SK-N-SH (cell line): ENCODE measurements at regions not wholly inside any gene's neighbourhood (a gene's known extent, or its start where the extent isn't known, plus 50 kb on each side); places are given as distances from the start of the nearest gene placed in this dataset.

Experiments
- CTCF ChIA-PET: fragments of 300-600, 350-600 bp; formaldehyde crosslinking; extraction: SDS; loops from one replicate; lab custom pipeline; 2021; lab: Yijun Ruan, JAX
- POLR2A ChIA-PET: fragments of 350-600 bp; sonication (Branson Sonifier 250); formaldehyde crosslinking; extraction: SDS; loops from one replicate; lab custom pipeline; 2020; ENCODE audit warnings: antibody characterized with exemption, inconsistent platforms; lab: Yijun Ruan, JAX
- DNase-seq: peaks from one replicate; pipeline ENCODE4 v3.0.0; 2012
- H2AFZ ChIP-seq: fragments of 200-600 bp; sonication (generic); 2 replicates; pipeline ENCODE4 v1.8.1; 2016; ENCODE audit warnings: antibody characterized with exemption, mild to moderate bottlenecking, low read depth
- H3F3A ChIP-seq: fragments of 200-600 bp; sonication (generic); replicated peaks from 2 replicates; pipeline ENCODE3; 2016; ENCODE audit warnings: antibody characterized with exemption, mild to moderate bottlenecking; ENCODE audit not compliant: insufficient read depth
- H3K27ac ChIP-seq, 2 experiments: fragments of 200-500 bp in 1 of 2; fragments of 200-600 bp in 1 of 2; sonication (Bioruptor generic) in 1 of 2; sonication (generic), shearing (Covaris generic) in 1 of 2; 2 replicates each; pipeline versions ENCODE4 v1.5.1 to v1.6.1; 2014 to 2016; ENCODE audit warnings: low read depth in 2 of 2, inconsistent platforms in 1 of 2, low read length in 1 of 2, mild to moderate bottlenecking in 1 of 2, mixed read lengths in 1 of 2
- H3K27me3 ChIP-seq: fragments of 200-600 bp; sonication (generic), shearing (Covaris generic); 2 replicates; pipeline ENCODE4 v1.6.1; 2016; ENCODE audit warnings: mixed run types; ENCODE audit not compliant: insufficient read depth
- H3K36me3 ChIP-seq, 2 experiments: fragments of 200-500 bp in 1 of 2; fragments of 200-600 bp in 1 of 2; sonication (Bioruptor generic) in 1 of 2; sonication (generic) in 1 of 2; replicated peaks in 1 of 2; 2 replicates each; pipeline versions ENCODE3 to v1.5.1; 2014 to 2016; ENCODE audit warnings: low read length in 1 of 2, mild to moderate bottlenecking in 1 of 2; ENCODE audit not compliant: insufficient read depth in 2 of 2, control insufficient read depth in 1 of 2
- H3K4me1 ChIP-seq, 2 experiments: fragments of 200-500 bp in 1 of 2; fragments of 200-600 bp in 1 of 2; sonication (Bioruptor generic) in 1 of 2; sonication (generic), shearing (Covaris generic) in 1 of 2; 2 replicates each; pipeline versions ENCODE4 v1.5.1 to v1.6.1; 2014 to 2016; ENCODE audit warnings: low read depth in 1 of 2, low read length in 1 of 2, mixed run types in 1 of 2; ENCODE audit not compliant: insufficient read depth in 2 of 2, control insufficient read depth in 1 of 2
- H3K4me2 ChIP-seq: fragments of 200-600 bp; sonication (generic), shearing (Covaris generic); 2 replicates; pipeline ENCODE4 v1.6.1; 2017; ENCODE audit warnings: mixed run types
- H3K4me3 ChIP-seq, 2 experiments: fragments of 200-500 bp in 1 of 2; fragments of 200-600 bp in 1 of 2; sonication (Bioruptor generic) in 1 of 2; sonication (generic), shearing (Covaris generic) in 1 of 2; 2 replicates each; pipeline versions ENCODE4 v1.5.1 to v1.8.1; 2014 to 2016; ENCODE audit warnings: low read depth in 2 of 2, inconsistent platforms in 1 of 2, low read length in 1 of 2, mild to moderate bottlenecking in 1 of 2, mixed read lengths in 1 of 2, moderate library complexity in 1 of 2
- H3K79me2 ChIP-seq: fragments of 200-600 bp; sonication (generic); 2 replicates; pipeline ENCODE4 v1.8.1; 2017; ENCODE audit warnings: mild to moderate bottlenecking; ENCODE audit not compliant: insufficient read depth
- H3K9ac ChIP-seq: fragments of 200-600 bp; sonication (generic); 2 replicates; pipeline ENCODE4 v1.6.1; 2017; ENCODE audit warnings: mixed run types
- H3K9me2 ChIP-seq: fragments of 200-600 bp; sonication (generic); 2 replicates; pipeline ENCODE4 v1.6.1; 2017; ENCODE audit warnings: mixed run types
- H3K9me3 ChIP-seq: fragments of 200-600 bp; sonication (generic); 2 replicates; pipeline ENCODE4 v1.6.1; 2017; ENCODE audit warnings: mixed run types, mild to moderate bottlenecking, moderate library complexity
- H4K20me1 ChIP-seq: fragments of 200-600 bp; sonication (generic); 2 replicates; pipeline ENCODE4 v1.6.1; 2017; ENCODE audit warnings: mild to moderate bottlenecking, mixed run types; ENCODE audit not compliant: insufficient read depth
- CHD2 ChIP-seq: fragments of 150-350 bp; IDR thresholded peaks from 2 replicates; pipeline ENCODE4 v1.6.1; 2018; ENCODE audit warnings: low read length; ENCODE audit not compliant: partially characterized antibody
- EZH2phosphoT487 ChIP-seq: fragments of 200-600 bp; sonication (generic); IDR thresholded peaks from 2 replicates; pipeline ENCODE4 v1.6.1; 2017; ENCODE audit warnings: low read depth, mixed run types, mild to moderate bottlenecking, antibody characterized with exemption, moderate library complexity, borderline replicate concordance
- FOSL2 ChIP-seq: IDR thresholded peaks from 2 replicates; pipeline ENCODE4 v1.4.0; 2012; ENCODE audit warnings: low read depth, mild to moderate bottlenecking, moderate library complexity, borderline replicate concordance
- GABPA ChIP-seq: IDR thresholded peaks from 2 replicates; pipeline ENCODE4 v1.4.0; 2012; ENCODE audit warnings: low read depth, mild to moderate bottlenecking
- MXI1 ChIP-seq: IDR thresholded peaks from 2 replicates; pipeline ENCODE4 v1.6.1; 2012; ENCODE audit warnings: mild to moderate bottlenecking, low read depth, low read length, improper control_type of control experiment
- NFIC ChIP-seq: IDR thresholded peaks from 2 replicates; pipeline ENCODE4 v1.4.0; 2012; ENCODE audit warnings: borderline replicate concordance
- NRF1 ChIP-seq: IDR thresholded peaks from 2 replicates; pipeline ENCODE4 v1.6.1; 2012; ENCODE audit warnings: low read depth, mild to moderate bottlenecking, low read length
- POLR2AphosphoS5 ChIP-seq: IDR thresholded peaks from 2 replicates; pipeline ENCODE4 v1.6.1; 2012; ENCODE audit warnings: low read depth, low read length
- RAD21 ChIP-seq: IDR thresholded peaks from 2 replicates; pipeline ENCODE4 v1.6.1; 2012; ENCODE audit warnings: mild to moderate bottlenecking, low read length
- RCOR1 ChIP-seq: fragments of 150-350 bp; IDR thresholded peaks from 2 replicates; pipeline ENCODE4 v1.6.1; 2017; ENCODE audit warnings: antibody characterized with exemption, low read length
- SMC3 ChIP-seq: IDR thresholded peaks from 2 replicates; pipeline ENCODE4 v1.6.1; 2012; ENCODE audit warnings: low read depth, low read length, improper control_type of control experiment
- TAF1 ChIP-seq: IDR thresholded peaks from 2 replicates; pipeline ENCODE4 v1.6.1; 2012; ENCODE audit warnings: low read depth, mild to moderate bottlenecking, low read length, moderate library complexity, borderline replicate concordance
- YY1 ChIP-seq: IDR thresholded peaks from 2 replicates; pipeline ENCODE4 v1.4.0; 2012; ENCODE audit warnings: low read depth, mild to moderate bottlenecking
- TF ChIP-seq, protein P1 (sequence below): IDR thresholded peaks from 2 replicates; pipeline ENCODE4 v1.4.0; 2012; ENCODE audit warnings: low read depth
- TF ChIP-seq, protein P2 (sequence below): IDR thresholded peaks from 2 replicates; pipeline ENCODE4 v1.4.0; 2012; ENCODE audit warnings: low read depth, borderline replicate concordance
- TF ChIP-seq, protein P3 (sequence below): IDR thresholded peaks from 2 replicates; pipeline ENCODE4 v1.6.1; 2012; ENCODE audit warnings: mild to moderate bottlenecking, low read depth, low read length, moderate library complexity

DNA sequence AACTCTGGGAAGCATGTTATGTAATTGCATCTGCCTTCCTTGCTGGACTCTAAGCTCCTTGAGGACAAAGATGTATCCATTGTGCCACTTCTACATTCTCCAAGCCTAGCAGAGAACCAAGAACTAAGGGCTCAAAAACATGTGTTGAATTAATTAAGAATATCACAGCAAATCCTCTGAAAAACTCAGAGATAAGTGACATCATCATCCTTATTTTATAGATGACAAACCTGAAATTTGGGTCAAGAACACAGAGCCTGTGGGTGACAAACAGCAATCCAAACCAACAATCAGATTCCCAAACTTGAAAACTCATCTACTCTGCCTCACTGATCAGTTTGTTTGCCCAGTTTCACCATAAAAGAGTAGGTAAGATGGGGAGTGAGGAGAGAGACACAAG, 503.6 kb upstream of the LRRN3 start:
- no peaks in the 10 kb centered on the region for H4K20me1 ChIP-seq
- DNase-seq: no peak
- H3K4me2 ChIP-seq: no peak overlapping the region
- no peak for TF ChIP-seq RCOR1
- TF ChIP-seq YY1: no peak
- TF ChIP-seq TAF1: no peak
- TF ChIP-seq SMC3: no peak
- no peak for TF ChIP-seq MXI1
- TF ChIP-seq, protein P1, sequence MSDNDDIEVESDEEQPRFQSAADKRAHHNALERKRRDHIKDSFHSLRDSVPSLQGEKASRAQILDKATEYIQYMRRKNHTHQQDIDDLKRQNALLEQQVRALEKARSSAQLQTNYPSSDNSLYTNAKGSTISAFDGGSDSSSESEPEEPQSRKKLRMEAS: no peak
- no peak for TF ChIP-seq NFIC
- TF ChIP-seq EZH2phosphoT487: no peak
- TF ChIP-seq POLR2AphosphoS5: no peak
- TF ChIP-seq, protein P2, sequence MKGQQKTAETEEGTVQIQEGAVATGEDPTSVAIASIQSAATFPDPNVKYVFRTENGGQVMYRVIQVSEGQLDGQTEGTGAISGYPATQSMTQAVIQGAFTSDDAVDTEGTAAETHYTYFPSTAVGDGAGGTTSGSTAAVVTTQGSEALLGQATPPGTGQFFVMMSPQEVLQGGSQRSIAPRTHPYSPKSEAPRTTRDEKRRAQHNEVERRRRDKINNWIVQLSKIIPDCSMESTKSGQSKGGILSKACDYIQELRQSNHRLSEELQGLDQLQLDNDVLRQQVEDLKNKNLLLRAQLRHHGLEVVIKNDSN: no peak
- TF ChIP-seq NRF1: no peak
- no peak for TF ChIP-seq GABPA
- no peak for TF ChIP-seq CHD2
- TF ChIP-seq FOSL2: no peak
- no peak for TF ChIP-seq RAD21
- TF ChIP-seq, protein P3, sequence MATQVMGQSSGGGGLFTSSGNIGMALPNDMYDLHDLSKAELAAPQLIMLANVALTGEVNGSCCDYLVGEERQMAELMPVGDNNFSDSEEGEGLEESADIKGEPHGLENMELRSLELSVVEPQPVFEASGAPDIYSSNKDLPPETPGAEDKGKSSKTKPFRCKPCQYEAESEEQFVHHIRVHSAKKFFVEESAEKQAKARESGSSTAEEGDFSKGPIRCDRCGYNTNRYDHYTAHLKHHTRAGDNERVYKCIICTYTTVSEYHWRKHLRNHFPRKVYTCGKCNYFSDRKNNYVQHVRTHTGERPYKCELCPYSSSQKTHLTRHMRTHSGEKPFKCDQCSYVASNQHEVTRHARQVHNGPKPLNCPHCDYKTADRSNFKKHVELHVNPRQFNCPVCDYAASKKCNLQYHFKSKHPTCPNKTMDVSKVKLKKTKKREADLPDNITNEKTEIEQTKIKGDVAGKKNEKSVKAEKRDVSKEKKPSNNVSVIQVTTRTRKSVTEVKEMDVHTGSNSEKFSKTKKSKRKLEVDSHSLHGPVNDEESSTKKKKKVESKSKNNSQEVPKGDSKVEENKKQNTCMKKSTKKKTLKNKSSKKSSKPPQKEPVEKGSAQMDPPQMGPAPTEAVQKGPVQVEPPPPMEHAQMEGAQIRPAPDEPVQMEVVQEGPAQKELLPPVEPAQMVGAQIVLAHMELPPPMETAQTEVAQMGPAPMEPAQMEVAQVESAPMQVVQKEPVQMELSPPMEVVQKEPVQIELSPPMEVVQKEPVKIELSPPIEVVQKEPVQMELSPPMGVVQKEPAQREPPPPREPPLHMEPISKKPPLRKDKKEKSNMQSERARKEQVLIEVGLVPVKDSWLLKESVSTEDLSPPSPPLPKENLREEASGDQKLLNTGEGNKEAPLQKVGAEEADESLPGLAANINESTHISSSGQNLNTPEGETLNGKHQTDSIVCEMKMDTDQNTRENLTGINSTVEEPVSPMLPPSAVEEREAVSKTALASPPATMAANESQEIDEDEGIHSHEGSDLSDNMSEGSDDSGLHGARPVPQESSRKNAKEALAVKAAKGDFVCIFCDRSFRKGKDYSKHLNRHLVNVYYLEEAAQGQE: no peak
- TF ChIP-seq, all 33 proteins: peak for 0
- no peak overlapping the region for H3K4me3 ChIP-seq
- no peak overlapping the region for H3K27ac ChIP-seq
- H3K27me3 ChIP-seq: no peaks in the 10 kb centered on the region
- ChIA-PET POLR2A (no interaction called here), CTCF (interaction anchor here (1.6 kb wide), 1 partner anchor 12 kb away, joined by 3 read pairs; no protein-coding TSS in a partner anchor)
- no peaks in the 10 kb centered on the region for H3F3A ChIP-seq
- no peak overlapping the region for H2AFZ ChIP-seq
- no peaks in the 10 kb centered on the region for H3K36me3 ChIP-seq
- no peaks in the 10 kb centered on the region for H3K9me2 ChIP-seq
- H3K4me1 ChIP-seq: no peaks in the 10 kb centered on the region; a peak in 1 of 4 replicates
- no peak overlapping the region for H3K9ac ChIP-seq
- no peaks in the 10 kb centered on the region for H3K79me2 ChIP-seq
- H3K9me3 ChIP-seq: no peaks in the 10 kb centered on the region
